HCT116 (cell line): ENCODE measurements at regions not wholly inside any gene's neighbourhood (a gene's known extent, or its start where the extent isn't known, plus 50 kb on each side); places are given as distances from the start of the nearest gene placed in this dataset.

Experiments used
- ATAC-seq: fragments of 200-7000 bp; cut with Tn5 transposase; 2 replicates; pipeline ENCODE4 v1.9.1; 2020; ENCODE audit warnings: mild to moderate bottlenecking, moderate library complexity
- BruUV-seq: library from RNA; stranded (reverse); fragments of 400-500 nt; replicated peaks from 2 replicates; lab custom pipeline; 2021; lab: Mats Ljungman, UMichigan
- CTCF ChIA-PET: fragments of 300-600 bp; sonication (Branson Sonifier 250); formaldehyde crosslinking; loops from one replicate; lab custom pipeline; 2021; ENCODE audit warnings: antibody characterized with exemption; lab: Charles Lee
- POLR2A ChIA-PET: fragments of 300-600, 350-600 bp; sonication (Branson Sonifier 250); formaldehyde crosslinking; loops from one replicate; lab custom pipeline; 2021; ENCODE audit warnings: antibody characterized with exemption; lab: Charles Lee
- RAD21 ChIA-PET, 2 experiments: fragments of 300-600 bp; sonication (Branson Sonifier 250); formaldehyde crosslinking; loops; one replicate each; lab custom pipeline; 2023; ENCODE audit warnings: low total read pairs in 2 of 2; ENCODE audit not compliant: uncharacterized antibody in 2 of 2, unreplicated experiment in 2 of 2, low non-redundant PET in 1 of 2; lab: Charles Lee
- DNase-seq: peaks from one replicate; pipeline ENCODE4 v3.0.0-alpha.2; 2010; ENCODE audit warnings: low read depth, low spot score
- H2AFZ ChIP-seq: fragments of 200-600 bp; shearing (Covaris generic), sonication (generic); 2 replicates; pipeline ENCODE4 v1.6.1; 2017; ENCODE audit warnings: low read depth, mixed run types, mixed read lengths, antibody characterized with exemption, low read length; ENCODE audit not compliant: poor library complexity, severe bottlenecking
- H3K27ac ChIP-seq: 2 replicates; pipeline ENCODE4 v1.5.1; 2012; ENCODE audit warnings: low read depth, low read length
- H3K27me3 ChIP-seq: fragments of 200-600 bp; sonication (generic); 2 replicates; pipeline ENCODE4 v1.6.1; 2016; ENCODE audit warnings: mixed run types, low read length, mixed read lengths; ENCODE audit not compliant: insufficient read depth
- H3K36me3 ChIP-seq, 2 experiments: fragments of 200-500 bp in 1 of 2; fragments of 200-600 bp in 1 of 2; sonication (Bioruptor generic) in 1 of 2; sonication (generic) in 1 of 2; 2 replicates each; pipeline versions ENCODE4 v1.5.1 to v1.6.1; 2014 to 2016; ENCODE audit warnings: low read length in 2 of 2, inconsistent platforms in 1 of 2, mixed read lengths in 1 of 2, mixed run types in 1 of 2; ENCODE audit not compliant: insufficient read depth in 2 of 2, control insufficient read depth in 1 of 2
- H3K4me1 ChIP-seq, 2 experiments: fragments of 200-600 bp in 1 of 2; sonication (generic) in 1 of 2; 2 replicates each; pipeline versions ENCODE4 v1.5.1 to v1.6.1; 2012 to 2017; ENCODE audit warnings: low read length in 2 of 2, inconsistent platforms in 1 of 2, mild to moderate bottlenecking in 1 of 2, mixed read lengths in 1 of 2, mixed run types in 1 of 2, moderate library complexity in 1 of 2; ENCODE audit not compliant: insufficient read depth in 2 of 2, control insufficient read depth in 1 of 2
- H3K4me2 ChIP-seq: fragments of 200-600 bp; sonication (generic); 2 replicates; pipeline ENCODE4 v1.6.1; 2017; ENCODE audit warnings: mixed run types, low read length, mixed read lengths
- H3K4me3 ChIP-seq, 2 experiments: fragments of 200-600 bp in 1 of 2; sonication (generic) in 1 of 2; replicated peaks in 1 of 2; 2 replicates each; pipeline ENCODE4 v1.5.1; 2011 to 2016; ENCODE audit warnings: low read length in 2 of 2, control low read depth in 1 of 2, low read depth in 1 of 2, mild to moderate bottlenecking in 1 of 2, mixed read lengths in 1 of 2, mixed run types in 1 of 2
- H3K79me2 ChIP-seq: fragments of 200-600 bp; sonication (generic); 2 replicates; pipeline ENCODE4 v1.6.1; 2017; ENCODE audit warnings: mild to moderate bottlenecking, mixed run types, low read length, moderate library complexity, mixed read lengths; ENCODE audit not compliant: insufficient read depth
- H3K9ac ChIP-seq: fragments of 200-600 bp; sonication (generic); 2 replicates; pipeline ENCODE4 v1.6.1; 2016; ENCODE audit warnings: low read length, mixed read lengths
- H3K9me2 ChIP-seq: fragments of 200-600 bp; sonication (generic), shearing (Covaris generic); 2 replicates; pipeline ENCODE4 v1.6.1; 2017; ENCODE audit warnings: mixed run types, mild to moderate bottlenecking, moderate library complexity; ENCODE audit not compliant: insufficient read depth
- H3K9me3 ChIP-seq, 2 experiments: fragments of 200-500 bp in 1 of 2; fragments of 200-600 bp in 1 of 2; sonication (Bioruptor generic) in 1 of 2; sonication (generic) in 1 of 2; 2 replicates each; pipeline ENCODE4 v1.6.1; 2014 to 2017; ENCODE audit warnings: low read length in 2 of 2, mixed read lengths in 2 of 2, inconsistent platforms in 1 of 2, low read depth in 1 of 2, mild to moderate bottlenecking in 1 of 2, mixed run types in 1 of 2, moderate library complexity in 1 of 2; ENCODE audit not compliant: control insufficient read depth in 1 of 2, insufficient read depth in 1 of 2
- H4K20me1 ChIP-seq: fragments of 200-600 bp; sonication (generic), shearing (Covaris generic); 2 replicates; pipeline ENCODE4 v1.6.1; 2017; ENCODE audit warnings: mixed run types, mild to moderate bottlenecking, moderate library complexity; ENCODE audit not compliant: insufficient read depth
- ATF3 ChIP-seq: IDR thresholded peaks from 2 replicates; pipeline ENCODE4 v1.6.1; 2012
- EGR1 ChIP-seq: IDR thresholded peaks from 2 replicates; pipeline ENCODE4 v1.6.1; 2012; ENCODE audit warnings: low read depth
- ELF1 ChIP-seq: IDR thresholded peaks from 2 replicates; pipeline ENCODE4 v1.6.1; 2012; ENCODE audit warnings: low read depth, borderline replicate concordance
- EZH2 ChIP-seq: fragments of 200-600 bp; sonication (generic); IDR thresholded peaks from 2 replicates; pipeline ENCODE4 v1.6.1; 2017; ENCODE audit warnings: antibody characterized with exemption, mixed run types
- EZH2phosphoT487 ChIP-seq: fragments of 200-600 bp; IDR thresholded peaks from 2 replicates; pipeline ENCODE4 v1.6.1; 2018; ENCODE audit warnings: antibody characterized with exemption, borderline replicate concordance
- POLR2A ChIP-seq: IDR thresholded peaks from 2 replicates; pipeline ENCODE4 v1.7.0; 2011; ENCODE audit warnings: borderline replicate concordance; ENCODE audit not compliant: insufficient read depth, insufficient read length; ENCODE audit errors: extremely low read depth
- POLR2AphosphoS5 ChIP-seq: IDR thresholded peaks from 2 replicates; pipeline ENCODE4 v1.6.1; 2011; ENCODE audit warnings: mild to moderate bottlenecking, low read depth, low read length, moderate library complexity
- SIN3A ChIP-seq: IDR thresholded peaks from 2 replicates; pipeline ENCODE4 v1.6.1; 2012; ENCODE audit warnings: low read depth
- SP1 ChIP-seq: IDR thresholded peaks from 2 replicates; pipeline ENCODE4 v1.6.1; 2012; ENCODE audit warnings: low read depth
- SRF ChIP-seq: IDR thresholded peaks from 2 replicates; pipeline ENCODE4 v1.6.1; 2012; ENCODE audit warnings: low read depth
- TCF7L2 ChIP-seq: IDR thresholded peaks from 2 replicates; pipeline ENCODE4 v1.7.0; 2011; ENCODE audit warnings: borderline replicate concordance, inconsistent platforms; ENCODE audit not compliant: insufficient read depth, insufficient read length; ENCODE audit errors: extremely low read depth
- YY1 ChIP-seq: IDR thresholded peaks from 2 replicates; pipeline ENCODE4 v1.6.1; 2011; ENCODE audit warnings: low read length, low read depth, moderate library complexity, mild to moderate bottlenecking; ENCODE audit not compliant: insufficient replicate concordance; ENCODE audit errors: extremely low read depth
- ZBTB33 ChIP-seq: IDR thresholded peaks from 2 replicates; pipeline ENCODE4 v1.6.1; 2011; ENCODE audit warnings: mild to moderate bottlenecking, low read length, moderate library complexity; ENCODE audit not compliant: insufficient replicate concordance; ENCODE audit errors: extremely low read depth
- ZFX ChIP-seq: fragments of 450-650 bp; IDR thresholded peaks from 2 replicates; pipeline ENCODE4 v1.6.1; 2017
- ZNF274 ChIP-seq: fragments of 200-500 bp; sonication (Bioruptor generic); IDR thresholded peaks from 2 replicates; pipeline ENCODE4 v1.6.1; 2014; ENCODE audit warnings: mild to moderate bottlenecking, low read depth, low read length, inconsistent platforms
- intact Hi-C: fragments of 100-400 bp; cut with micrococcal nuclease; formaldehyde crosslinking; loops from 2 replicates; pipeline ENCODE4 v1.10.0; 2022
- TF ChIP-seq, protein P1 (sequence below): IDR thresholded peaks from 2 replicates; pipeline ENCODE4 v1.6.1; 2012
- TF ChIP-seq, protein P2 (sequence below), 3 experiments: fragments of 200-600 bp in 1 of 3; sonication (generic) in 1 of 3; IDR thresholded peaks in 2 of 3; conservative IDR thresholded peaks in 1 of 3; 2 replicates each; pipeline ENCODE4 v1.5.1; 2012 to 2017; ENCODE audit warnings: low read depth in 2 of 3, low read length in 2 of 3, antibody characterized with exemption in 1 of 3, borderline replicate concordance in 1 of 3, control low read depth in 1 of 3, mild to moderate bottlenecking in 1 of 3, mixed read lengths in 1 of 3, mixed run types in 1 of 3, moderate library complexity in 1 of 3; ENCODE audit not compliant: insufficient read depth in 1 of 3

DNA sequence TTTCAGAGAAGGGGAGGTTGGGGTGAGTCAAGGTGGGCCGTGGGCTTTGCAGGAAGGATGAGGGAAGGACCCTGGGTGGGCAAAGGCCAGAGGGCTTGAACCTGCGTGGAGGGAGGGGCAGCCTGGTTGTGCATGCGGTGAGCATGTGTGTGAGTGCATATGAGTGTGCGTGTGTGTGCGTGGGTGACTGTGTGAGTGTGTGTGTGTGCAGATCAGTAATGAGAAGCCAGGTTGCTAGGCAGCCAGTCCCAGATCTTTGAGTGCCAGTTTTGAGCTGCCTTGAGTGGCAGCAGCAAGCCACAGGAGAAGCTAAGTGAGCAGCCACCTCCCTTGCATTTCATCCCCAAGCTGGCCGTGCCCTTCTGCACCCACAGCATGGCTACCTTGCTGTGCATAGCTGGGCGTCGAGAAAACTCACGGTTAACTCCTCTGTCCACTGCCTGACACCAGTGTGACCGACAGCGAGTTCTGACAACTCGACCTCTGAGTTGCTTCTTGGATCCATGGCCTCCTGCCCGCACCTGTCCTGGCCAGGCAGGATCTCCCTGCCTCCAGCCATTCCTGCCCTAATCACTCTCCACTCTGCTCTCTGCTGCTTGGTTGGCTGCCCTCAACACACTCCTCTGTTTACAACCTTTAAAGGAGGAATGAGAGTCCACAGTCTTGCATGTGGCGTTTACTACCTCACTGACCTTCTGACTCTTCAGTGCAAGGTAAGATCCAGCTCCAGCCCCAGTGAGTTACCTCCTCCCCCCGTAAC is 775.4 kb downstream of the TYW1 start:
- H3K4me3 ChIP-seq, result no peak overlapping the region
- H3K27me3 ChIP-seq, result no peaks in the 10 kb centered on the region
- H3K9me3 ChIP-seq, result peaks cover 3 to 7% of the 10 kb centered on the region in 2 experiments; a peak in 2 of 4 replicates
- DNase-seq (no peak), ATAC-seq (no peak)
- intact Hi-C loops, result no loop called here
- H2AFZ ChIP-seq, result no peak overlapping the region
- H3K4me2 ChIP-seq, result no peak overlapping the region
- H3K79me2 ChIP-seq, result no peaks in the 10 kb centered on the region
- BruUV-seq, result no TSS peak
- no peaks in the 10 kb centered on the region for H4K20me1 ChIP-seq
- TF ChIP-seq ELF1 (no peak), ATF3 (no peak), ZNF274 (no peak), SIN3A (no peak), EZH2 (no peak), SRF (no peak), POLR2A (no peak), TCF7L2 (no peak), EZH2phosphoT487 (no peak), ZFX (no peak), YY1 (no peak), EGR1 (no peak), SP1 (no peak), ZBTB33 (no peak), POLR2AphosphoS5 (no peak)
- TF ChIP-seq, protein P1, sequence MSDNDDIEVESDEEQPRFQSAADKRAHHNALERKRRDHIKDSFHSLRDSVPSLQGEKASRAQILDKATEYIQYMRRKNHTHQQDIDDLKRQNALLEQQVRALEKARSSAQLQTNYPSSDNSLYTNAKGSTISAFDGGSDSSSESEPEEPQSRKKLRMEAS, result no peak
- TF ChIP-seq, protein P2, sequence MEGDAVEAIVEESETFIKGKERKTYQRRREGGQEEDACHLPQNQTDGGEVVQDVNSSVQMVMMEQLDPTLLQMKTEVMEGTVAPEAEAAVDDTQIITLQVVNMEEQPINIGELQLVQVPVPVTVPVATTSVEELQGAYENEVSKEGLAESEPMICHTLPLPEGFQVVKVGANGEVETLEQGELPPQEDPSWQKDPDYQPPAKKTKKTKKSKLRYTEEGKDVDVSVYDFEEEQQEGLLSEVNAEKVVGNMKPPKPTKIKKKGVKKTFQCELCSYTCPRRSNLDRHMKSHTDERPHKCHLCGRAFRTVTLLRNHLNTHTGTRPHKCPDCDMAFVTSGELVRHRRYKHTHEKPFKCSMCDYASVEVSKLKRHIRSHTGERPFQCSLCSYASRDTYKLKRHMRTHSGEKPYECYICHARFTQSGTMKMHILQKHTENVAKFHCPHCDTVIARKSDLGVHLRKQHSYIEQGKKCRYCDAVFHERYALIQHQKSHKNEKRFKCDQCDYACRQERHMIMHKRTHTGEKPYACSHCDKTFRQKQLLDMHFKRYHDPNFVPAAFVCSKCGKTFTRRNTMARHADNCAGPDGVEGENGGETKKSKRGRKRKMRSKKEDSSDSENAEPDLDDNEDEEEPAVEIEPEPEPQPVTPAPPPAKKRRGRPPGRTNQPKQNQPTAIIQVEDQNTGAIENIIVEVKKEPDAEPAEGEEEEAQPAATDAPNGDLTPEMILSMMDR (IDR thresholded peaks at IDR 0.05 in 2 of 3, conservative IDR thresholded peaks at IDR 0.05 in 1 of 3; ENCODE audit: borderline replicate concordance in 1 of 3, insufficient read depth in 1 of 3, low read depth in 2 of 3, low read length in 2 of 3), result no peak
- TF ChIP-seq, all 23 proteins: peak for 0
- Histone ChIP-seq H3K27ac (no peak overlapping the region), H3K9me2 (no peaks in the 10 kb centered on the region), H3K4me1 (no peaks in the 10 kb centered on the region), H3K9ac (no peak overlapping the region), H3K36me3 (no peaks in the 10 kb centered on the region)
- RAD21 ChIA-PET, result no interaction called here
- CTCF ChIA-PET, result no interaction called here
- POLR2A ChIA-PET, result no interaction called here
